Endothelial cell of umbilical vein (primary cell): ENCODE measurements at regions not wholly inside any gene's neighbourhood (a gene's known extent, or its start where the extent isn't known, plus 50 kb on each side); places are given as distances from the start of the nearest gene placed in this dataset.

Experiments
- BruUV-seq: library from RNA; stranded (reverse); fragments of 400-500 nt; replicated peaks from 2 replicates; lab custom pipeline; 2021; lab: Mats Ljungman, UMichigan
- CTCF ChIA-PET: fragments of 300-600, 350-600 bp; sonication (Branson Sonifier 250); formaldehyde crosslinking; loops from one replicate; lab custom pipeline; 2021; ENCODE audit warnings: antibody characterized with exemption, inconsistent platforms; lab: Charles Lee
- POLR2A ChIA-PET: fragments of 300-600, 350-600 bp; sonication (Branson Sonifier 250); formaldehyde crosslinking; loops from one replicate; lab custom pipeline; 2021; ENCODE audit warnings: antibody characterized with exemption, inconsistent platforms; lab: Charles Lee
- DNase-seq: peaks from one replicate; pipeline ENCODE4 v3.0.0-alpha.2; 2011; ENCODE audit warnings: low read depth, low spot score
- FAIRE-seq: peaks from 2 replicates; lab custom pipeline; 2011; peaks lifted over from hg19 to GRCh38; lab: Jason Lieb, UNC
- H2AFZ ChIP-seq: 2 replicates; pipeline ENCODE4 v1.6.0; 2012; ENCODE audit warnings: low read depth, low read length, control low read depth, inconsistent platforms
- H3K27ac ChIP-seq: 2 replicates; pipeline ENCODE4 v1.5.1; 2011; ENCODE audit warnings: low read depth, mild to moderate bottlenecking, control low read depth, low read length, moderate library complexity; ENCODE audit not compliant: insufficient read depth
- H3K27me3 ChIP-seq, 2 experiments: 2 replicates each; pipeline versions ENCODE4 v1.6.0 to v1.6.1; 2011; ENCODE audit warnings: low read length in 2 of 2, mixed read lengths in 1 of 2; ENCODE audit not compliant: control insufficient read depth in 2 of 2, insufficient read depth in 2 of 2
- H3K36me3 ChIP-seq, 2 experiments: 2 replicates in 1 of 2; 3 replicates in 1 of 2; pipeline ENCODE4 v1.5.1; 2011; ENCODE audit warnings: low read length in 2 of 2, mild to moderate bottlenecking in 1 of 2, moderate library complexity in 1 of 2; ENCODE audit not compliant: control insufficient read depth in 2 of 2, insufficient read depth in 2 of 2; ENCODE audit errors: extremely low read depth in 1 of 2
- H3K4me1 ChIP-seq: 3 replicates; pipeline ENCODE4 v1.5.1; 2011; ENCODE audit warnings: mild to moderate bottlenecking, low read length; ENCODE audit not compliant: control insufficient read depth, insufficient read depth; ENCODE audit errors: extremely low read depth
- H3K4me2 ChIP-seq: 2 replicates; pipeline ENCODE4 v1.6.1; 2011; ENCODE audit warnings: low read length, control low read depth, mixed read lengths; ENCODE audit not compliant: insufficient read depth
- H3K4me3 ChIP-seq, 3 experiments: fragments of 200-600 bp in 1 of 3; sonication (generic), shearing (Covaris generic) in 1 of 3; replicated peaks in 1 of 3; 2 replicates each; pipeline ENCODE4 v1.5.1; 2011 to 2016; ENCODE audit warnings: control low read depth in 3 of 3, low read length in 3 of 3, mild to moderate bottlenecking in 2 of 3, inconsistent platforms in 1 of 3, low read depth in 1 of 3, moderate library complexity in 1 of 3; ENCODE audit not compliant: insufficient read depth in 1 of 3
- H3K79me2 ChIP-seq: 2 replicates; pipeline ENCODE4 v1.6.0; 2012; ENCODE audit warnings: low read length, inconsistent platforms; ENCODE audit not compliant: control insufficient read depth, insufficient read depth
- H3K9ac ChIP-seq: replicated peaks from 2 replicates; pipeline ENCODE3; 2011; ENCODE audit warnings: low read length, control low read depth; ENCODE audit not compliant: insufficient read depth; ENCODE audit errors: extremely low read depth
- H3K9me1 ChIP-seq: replicated peaks from 3 replicates; pipeline ENCODE4 v1.6.0; 2011; ENCODE audit warnings: mild to moderate bottlenecking, low read length; ENCODE audit not compliant: control insufficient read depth, insufficient read depth; ENCODE audit errors: extremely low read depth
- H3K9me3 ChIP-seq: replicated peaks from 2 replicates; pipeline ENCODE4 v1.5.1; 2012; ENCODE audit warnings: low read length, inconsistent platforms; ENCODE audit not compliant: control insufficient read depth, insufficient read depth
- H4K20me1 ChIP-seq: replicated peaks from 2 replicates; pipeline ENCODE3; 2011; ENCODE audit warnings: mild to moderate bottlenecking, low read length; ENCODE audit not compliant: control insufficient read depth, insufficient read depth; ENCODE audit errors: extremely low read depth
- EZH2 ChIP-seq: IDR thresholded peaks from 2 replicates; pipeline ENCODE4 v1.6.1; 2012; ENCODE audit warnings: borderline replicate concordance, low read depth, mild to moderate bottlenecking, moderate library complexity, low read length, inconsistent platforms; ENCODE audit not compliant: severe bottlenecking
- FOS ChIP-seq: IDR thresholded peaks from 2 replicates; pipeline ENCODE4 v1.6.1; 2011; ENCODE audit warnings: mild to moderate bottlenecking, low read length, moderate library complexity, borderline replicate concordance; ENCODE audit not compliant: insufficient read depth
- GATA2 ChIP-seq: IDR thresholded peaks from 2 replicates; pipeline ENCODE4 v1.7.0; 2011; ENCODE audit warnings: low read depth, mild to moderate bottlenecking, moderate library complexity, mixed read lengths, low read length; ENCODE audit not compliant: insufficient read length, insufficient read depth
- POLR2A ChIP-seq: IDR thresholded peaks from 2 replicates; pipeline ENCODE4 v1.6.1; 2012; ENCODE audit warnings: low read depth, mild to moderate bottlenecking, control low read depth, low read length
- POLR2AphosphoS5 ChIP-seq: IDR thresholded peaks from 2 replicates; pipeline ENCODE4 v1.6.1; 2012; ENCODE audit warnings: low read depth, mild to moderate bottlenecking, control low read depth, low read length, moderate library complexity; ENCODE audit not compliant: insufficient read depth
- dilution Hi-C: fragments of 300-500 bp; cut with MboI; formaldehyde crosslinking; loops from one replicate; pipeline ENCODE4 v1.15.0; 2019; ENCODE audit warnings: low sequenced_read_pairs; ENCODE audit not compliant: extremely low pct_ligation_motif_present
- intact Hi-C: fragments of 100-400 bp; cut with micrococcal nuclease; formaldehyde crosslinking; loops from one replicate; pipeline ENCODE4 v1.10.0; 2022
- TF ChIP-seq, protein P1 (sequence below), 2 donors: IDR thresholded peaks; 1 replicate in 1 of 2; 2 replicates in 1 of 2; pipeline ENCODE4 v1.5.1; 2011; ENCODE audit warnings: low read length in 2 of 2, mild to moderate bottlenecking in 2 of 2, moderate library complexity in 2 of 2, control low read depth in 1 of 2, inconsistent platforms in 1 of 2, low read depth in 1 of 2; ENCODE audit not compliant: insufficient read depth in 1 of 2; ENCODE audit errors: extremely low read depth in 1 of 2
- TF ChIP-seq, protein P2 (sequence below): IDR thresholded peaks from 2 replicates; pipeline ENCODE4 v1.6.1; 2011; ENCODE audit not compliant: insufficient read depth, insufficient read length

DNA sequence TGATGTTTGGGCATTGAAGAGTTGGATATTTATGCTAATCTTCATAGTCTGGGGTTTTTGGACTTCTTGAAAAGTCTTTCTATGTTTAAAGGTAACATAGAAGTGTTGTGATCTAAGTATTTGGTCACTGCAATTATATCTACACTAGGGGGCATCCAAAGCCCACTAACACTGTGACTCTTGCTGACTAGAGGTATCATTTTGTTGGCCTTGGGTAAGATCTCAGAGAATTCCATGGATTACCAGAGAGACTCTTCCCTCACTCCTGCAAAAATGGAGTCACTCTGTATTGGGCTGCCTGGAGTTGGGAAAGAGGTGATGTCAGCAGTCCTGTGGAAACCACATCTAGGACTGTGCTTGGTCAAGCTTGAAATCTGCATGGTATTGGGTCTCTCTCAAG is 1077.6 kb downstream of the FAM133A start:
- dilution Hi-C loops: no loop called here
- H3K9ac ChIP-seq: no peak overlapping the region
- ChIA-PET POLR2A (no interaction called here), CTCF (no interaction called here)
- FAIRE-seq: no peak
- H3K79me2 ChIP-seq: no peaks in the 10 kb centered on the region
- no peak overlapping the region for H3K27ac ChIP-seq
- no peak overlapping the region for H3K4me2 ChIP-seq
- H3K4me1 ChIP-seq: no peaks in the 10 kb centered on the region
- no peaks in the 10 kb centered on the region for H3K36me3 ChIP-seq
- DNase-seq: no peak
- no TSS peak for BruUV-seq
- H3K4me3 ChIP-seq: no peak overlapping the region
- TF ChIP-seq, protein P1, sequence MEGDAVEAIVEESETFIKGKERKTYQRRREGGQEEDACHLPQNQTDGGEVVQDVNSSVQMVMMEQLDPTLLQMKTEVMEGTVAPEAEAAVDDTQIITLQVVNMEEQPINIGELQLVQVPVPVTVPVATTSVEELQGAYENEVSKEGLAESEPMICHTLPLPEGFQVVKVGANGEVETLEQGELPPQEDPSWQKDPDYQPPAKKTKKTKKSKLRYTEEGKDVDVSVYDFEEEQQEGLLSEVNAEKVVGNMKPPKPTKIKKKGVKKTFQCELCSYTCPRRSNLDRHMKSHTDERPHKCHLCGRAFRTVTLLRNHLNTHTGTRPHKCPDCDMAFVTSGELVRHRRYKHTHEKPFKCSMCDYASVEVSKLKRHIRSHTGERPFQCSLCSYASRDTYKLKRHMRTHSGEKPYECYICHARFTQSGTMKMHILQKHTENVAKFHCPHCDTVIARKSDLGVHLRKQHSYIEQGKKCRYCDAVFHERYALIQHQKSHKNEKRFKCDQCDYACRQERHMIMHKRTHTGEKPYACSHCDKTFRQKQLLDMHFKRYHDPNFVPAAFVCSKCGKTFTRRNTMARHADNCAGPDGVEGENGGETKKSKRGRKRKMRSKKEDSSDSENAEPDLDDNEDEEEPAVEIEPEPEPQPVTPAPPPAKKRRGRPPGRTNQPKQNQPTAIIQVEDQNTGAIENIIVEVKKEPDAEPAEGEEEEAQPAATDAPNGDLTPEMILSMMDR (IDR thresholded peaks at IDR 0.05; ENCODE audit: extremely low read depth in 1 of 2, insufficient read depth in 1 of 2, low read depth in 1 of 2, low read length in 2 of 2): no peak
- TF ChIP-seq FOS (no peak), GATA2 (no peak), POLR2AphosphoS5 (no peak), POLR2A (no peak), EZH2 (no peak)
- TF ChIP-seq, protein P2, sequence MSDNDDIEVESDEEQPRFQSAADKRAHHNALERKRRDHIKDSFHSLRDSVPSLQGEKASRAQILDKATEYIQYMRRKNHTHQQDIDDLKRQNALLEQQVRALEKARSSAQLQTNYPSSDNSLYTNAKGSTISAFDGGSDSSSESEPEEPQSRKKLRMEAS: no peak
- no peaks in the 10 kb centered on the region for H4K20me1 ChIP-seq
- H3K9me3 ChIP-seq: no peaks in the 10 kb centered on the region
- no peaks in the 10 kb centered on the region for H3K9me1 ChIP-seq
- no peaks in the 10 kb centered on the region for H3K27me3 ChIP-seq
- intact Hi-C loops: no loop called here
- H2AFZ ChIP-seq: no peak overlapping the region
